Fibroblast of mammary gland (primary cell): ENCODE measurements at regions not wholly inside any gene's neighbourhood (a gene's known extent, or its start where the extent isn't known, plus 50 kb on each side); places are given as distances from the start of the nearest gene placed in this dataset.
A peak's percentile ranks its signal among the peaks of the same experiment; 100 is the strongest.

ENCODE experiments used
- DNase-seq: peaks from one replicate; pipeline ENCODE4 v3.0.0-alpha.2; 2010; ENCODE audit warnings: low read depth
- H3K4me3 ChIP-seq: 2 replicates; pipeline ENCODE4 v1.5.1; 2011; ENCODE audit warnings: low read depth, mild to moderate bottlenecking, low read length, moderate library complexity; ENCODE audit not compliant: control insufficient read depth
- CTCF ChIP-seq: conservative IDR thresholded peaks from 2 replicates; pipeline ENCODE4 v1.5.1; 2011; ENCODE audit warnings: low read depth, low read length, inconsistent platforms; ENCODE audit not compliant: control insufficient read depth, insufficient read depth

- DNase-seq, result peak; percentile 33
- TF ChIP-seq CTCF, result no peak
- no peak overlapping the region for H3K4me3 ChIP-seq
Measured at GRCh38 chr4:89563431-89563830, 255.8 kb upstream of the GPRIN3 start.

DNA sequence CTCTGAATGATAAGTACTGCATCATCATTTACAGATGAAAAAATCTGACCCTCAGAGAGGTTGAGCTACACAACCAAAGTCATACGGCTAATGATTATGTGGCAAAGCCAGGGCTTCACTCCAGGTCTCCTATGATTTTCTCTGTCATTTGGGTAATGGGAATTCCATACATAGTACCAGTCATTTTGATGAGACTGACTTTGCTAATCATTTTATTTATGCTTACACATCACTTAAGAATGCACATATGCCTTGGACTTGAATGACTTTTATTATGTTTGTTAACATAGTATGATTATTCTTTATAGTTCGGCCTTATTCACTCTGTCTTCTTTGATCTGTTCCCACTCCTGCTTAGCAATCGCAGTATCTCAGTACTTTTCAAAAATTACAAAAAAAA is 255.1 kb upstream of the GPRIN3 start:
- peak; percentile 34 for DNase-seq
- TF ChIP-seq CTCF, result no peak
- H3K4me3 ChIP-seq, result no peak overlapping the region

GRCh38 chr4:89561048-89561447 is 253.4 kb upstream of the GPRIN3 start:
- TF ChIP-seq CTCF, result no peak
- DNase-seq, result no peak
- H3K4me3 ChIP-seq, result no peak overlapping the region

DNA sequence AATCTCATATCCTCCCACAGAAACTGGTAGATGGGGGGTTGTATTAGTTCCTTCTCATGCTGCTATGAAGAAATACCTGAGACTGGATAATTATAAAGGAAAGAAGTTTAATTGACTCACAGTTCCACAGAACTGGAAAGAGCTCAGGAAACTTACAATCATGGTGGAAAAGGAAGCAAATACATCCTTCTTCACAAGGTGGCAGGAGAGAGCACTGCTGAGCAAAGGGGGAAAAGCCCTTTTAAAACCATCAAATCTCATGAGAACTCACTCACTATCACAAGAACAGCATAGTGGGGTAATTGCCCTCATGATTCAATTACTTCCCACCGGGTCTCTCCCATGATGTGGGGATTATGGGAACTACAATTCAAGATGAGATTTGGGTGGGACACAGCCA is 250.5 kb upstream of the GPRIN3 start:
- peak; percentile 30 for DNase-seq
- TF ChIP-seq CTCF, result peak; percentile 51
- no peak overlapping the region for H3K4me3 ChIP-seq

- peak; percentile 41 for DNase-seq
- TF ChIP-seq CTCF, result no peak
- H3K4me3 ChIP-seq, result no peak overlapping the region
Measured at GRCh38 chr4:89556601-89557305, 249.2 kb upstream of the GPRIN3 start.

DNA sequence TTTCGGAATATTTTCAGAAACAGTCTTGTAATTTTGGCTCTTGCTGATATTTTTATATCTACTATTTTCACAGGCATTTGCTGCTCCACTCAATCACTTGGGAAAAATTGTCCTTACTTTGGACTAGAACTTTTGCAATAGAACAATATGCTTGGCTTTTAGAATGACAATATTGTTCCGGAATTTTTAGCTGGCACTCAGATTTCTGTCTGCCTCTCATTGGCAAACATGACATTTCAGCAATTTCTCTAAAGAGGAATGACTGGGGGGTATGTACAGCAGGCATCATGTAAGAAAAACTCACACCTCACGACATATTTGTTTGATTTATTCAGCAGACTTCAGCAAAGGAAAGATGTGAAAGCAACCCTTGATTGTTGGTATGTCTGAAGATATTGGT is 243.6 kb upstream of the GPRIN3 start:
- H3K4me3 ChIP-seq, result no peak overlapping the region
- DNase-seq, result no peak
- no peak for TF ChIP-seq CTCF

DNA sequence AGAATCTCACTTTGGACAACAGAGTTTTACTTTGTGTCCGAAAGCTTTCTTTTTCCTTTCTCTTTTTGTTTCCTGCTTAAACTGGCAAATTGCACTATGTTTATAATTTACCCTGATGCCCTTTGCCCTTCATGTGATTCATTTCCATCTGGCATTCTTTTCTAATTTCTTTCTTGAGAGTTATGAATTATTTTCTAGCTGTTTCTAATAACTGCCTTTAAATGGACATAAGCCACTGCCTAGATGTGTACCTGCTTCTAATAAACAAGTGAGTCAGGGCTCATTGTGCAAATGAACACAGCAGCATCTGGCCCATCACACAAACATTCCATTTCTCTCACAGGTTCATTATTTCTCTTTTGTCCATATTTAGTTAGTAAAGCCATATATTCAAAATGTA is 242.3 kb upstream of the GPRIN3 start:
- no peak overlapping the region for H3K4me3 ChIP-seq
- no peak for TF ChIP-seq CTCF
- DNase-seq, result peak; percentile 85
